ENCODE measurements at regions not wholly inside any gene's neighbourhood (a gene's known extent, or its start where the extent isn't known, plus 50 kb on each side); places are given as distances from the start of the nearest gene placed in this dataset.

DNA sequence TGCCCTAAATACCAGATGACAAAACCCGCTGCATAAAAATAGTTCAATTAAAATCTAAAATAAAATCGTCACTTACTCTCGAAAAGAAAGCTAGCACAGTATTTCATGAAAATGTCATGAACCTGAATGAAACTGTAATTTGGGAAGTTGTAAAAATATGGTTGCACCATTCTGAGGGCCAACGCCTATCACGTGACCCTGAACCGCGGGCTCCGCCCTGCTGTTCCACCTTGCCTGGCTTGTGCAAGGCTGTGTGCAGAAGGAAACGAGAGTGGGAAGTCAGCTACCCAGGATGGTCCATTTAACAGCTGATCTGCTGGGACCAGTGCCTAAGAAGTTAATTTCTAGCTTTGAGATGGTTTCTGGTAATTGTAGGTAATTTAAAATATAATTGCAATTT, 91.7 kb upstream of the BMP4 start:
- Histone ChIP-seq H3K36me3 (no peaks in the 10 kb centered on the region), H3K27ac (no peak overlapping the region), H3K9me3 (no peaks in the 10 kb centered on the region), H3K4me3 (no peak overlapping the region), H3K4me1 (no peaks in the 10 kb centered on the region), H3K27me3 (no peaks in the 10 kb centered on the region)
- DNase-seq (no peak), ATAC-seq (no peak)
- intact Hi-C loops (cut with DNase I), result no loop called here
- WGBS (ENCODE audit: insufficient coverage, low coverage, low lambda C conversion rate, missing lambda C conversion rate), result 82% methylated on average over 9 of the region's 9 CpGs
- TF ChIP-seq, protein P1, sequence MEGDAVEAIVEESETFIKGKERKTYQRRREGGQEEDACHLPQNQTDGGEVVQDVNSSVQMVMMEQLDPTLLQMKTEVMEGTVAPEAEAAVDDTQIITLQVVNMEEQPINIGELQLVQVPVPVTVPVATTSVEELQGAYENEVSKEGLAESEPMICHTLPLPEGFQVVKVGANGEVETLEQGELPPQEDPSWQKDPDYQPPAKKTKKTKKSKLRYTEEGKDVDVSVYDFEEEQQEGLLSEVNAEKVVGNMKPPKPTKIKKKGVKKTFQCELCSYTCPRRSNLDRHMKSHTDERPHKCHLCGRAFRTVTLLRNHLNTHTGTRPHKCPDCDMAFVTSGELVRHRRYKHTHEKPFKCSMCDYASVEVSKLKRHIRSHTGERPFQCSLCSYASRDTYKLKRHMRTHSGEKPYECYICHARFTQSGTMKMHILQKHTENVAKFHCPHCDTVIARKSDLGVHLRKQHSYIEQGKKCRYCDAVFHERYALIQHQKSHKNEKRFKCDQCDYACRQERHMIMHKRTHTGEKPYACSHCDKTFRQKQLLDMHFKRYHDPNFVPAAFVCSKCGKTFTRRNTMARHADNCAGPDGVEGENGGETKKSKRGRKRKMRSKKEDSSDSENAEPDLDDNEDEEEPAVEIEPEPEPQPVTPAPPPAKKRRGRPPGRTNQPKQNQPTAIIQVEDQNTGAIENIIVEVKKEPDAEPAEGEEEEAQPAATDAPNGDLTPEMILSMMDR (IDR thresholded peaks at IDR 0.05), result no peak
- TF ChIP-seq POLR2A (IDR thresholded peaks at IDR 0.05), result no peak

DNA sequence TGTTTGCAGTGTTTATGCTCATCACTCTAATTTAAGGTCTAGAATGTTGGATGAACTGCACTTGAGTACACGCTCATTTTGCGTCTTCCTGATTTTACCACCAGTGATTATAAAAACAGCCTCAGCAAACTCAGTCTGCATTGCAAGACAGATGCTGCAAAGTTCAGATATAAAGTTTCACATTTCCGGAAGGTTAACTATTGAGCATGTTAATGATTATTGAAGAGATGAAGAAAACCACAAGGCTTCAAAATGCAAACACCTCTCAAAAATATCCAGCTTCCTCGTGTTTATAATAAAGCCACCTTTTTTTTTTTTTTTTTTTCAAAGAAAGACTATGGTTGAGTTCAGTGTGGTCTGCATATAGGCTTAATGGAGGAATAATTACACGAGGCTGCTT, 92.1 kb upstream of the BMP4 start:
- WGBS (ENCODE audit: insufficient coverage, low coverage, low lambda C conversion rate, missing lambda C conversion rate), result 38% methylated on average over 5 of the region's 5 CpGs
- H3K4me3 ChIP-seq, result no peak overlapping the region
- peak in 1 of 4 donors; percentile 43 for ATAC-seq
- H3K36me3 ChIP-seq, result no peaks in the 10 kb centered on the region
- H3K27ac ChIP-seq, result no peak overlapping the region
- no peak for DNase-seq
- intact Hi-C loops (cut with DNase I), result no loop called here
- no peaks in the 10 kb centered on the region for H3K4me1 ChIP-seq
- TF ChIP-seq, protein P1 (IDR thresholded peaks at IDR 0.05), result no peak
- TF ChIP-seq POLR2A (IDR thresholded peaks at IDR 0.05), result no peak
- no peaks in the 10 kb centered on the region for H3K27me3 ChIP-seq
- H3K9me3 ChIP-seq, result no peaks in the 10 kb centered on the region

DNA sequence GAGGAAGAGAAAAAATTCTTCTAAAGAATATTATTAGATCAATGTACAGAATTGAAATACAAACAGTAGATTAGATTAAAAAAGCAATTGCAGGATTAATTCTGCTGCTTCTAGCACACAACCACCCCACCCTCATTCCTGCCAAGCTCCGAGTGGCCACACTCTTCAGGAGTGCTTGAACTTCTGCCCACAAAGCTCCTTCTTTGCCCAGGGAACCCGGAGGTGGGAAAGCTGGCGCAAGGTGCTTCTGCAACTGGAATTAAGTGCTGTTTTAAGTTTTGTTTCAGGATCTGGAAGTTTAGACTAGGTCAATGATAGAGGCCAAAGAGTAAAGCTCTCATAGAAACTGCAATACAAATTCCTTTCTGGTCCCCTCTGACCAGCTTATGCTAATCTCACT, 94.1 kb upstream of the BMP4 start:
- Histone ChIP-seq H3K27me3 (no peaks in the 10 kb centered on the region), H3K27ac (no peak overlapping the region), H3K4me3 (no peak overlapping the region), H3K4me1 (no peaks in the 10 kb centered on the region), H3K9me3 (no peaks in the 10 kb centered on the region), H3K36me3 (no peaks in the 10 kb centered on the region)
- WGBS (ENCODE audit: insufficient coverage, low coverage, low lambda C conversion rate, missing lambda C conversion rate), result 66% methylated on average over 3 of the region's 3 CpGs
- ATAC-seq (no peak), DNase-seq (no peak)
- TF ChIP-seq POLR2A (IDR thresholded peaks at IDR 0.05), result no peak
- TF ChIP-seq, protein P1 (IDR thresholded peaks at IDR 0.05), result no peak
- intact Hi-C loops (cut with DNase I), result no loop called here

DNA sequence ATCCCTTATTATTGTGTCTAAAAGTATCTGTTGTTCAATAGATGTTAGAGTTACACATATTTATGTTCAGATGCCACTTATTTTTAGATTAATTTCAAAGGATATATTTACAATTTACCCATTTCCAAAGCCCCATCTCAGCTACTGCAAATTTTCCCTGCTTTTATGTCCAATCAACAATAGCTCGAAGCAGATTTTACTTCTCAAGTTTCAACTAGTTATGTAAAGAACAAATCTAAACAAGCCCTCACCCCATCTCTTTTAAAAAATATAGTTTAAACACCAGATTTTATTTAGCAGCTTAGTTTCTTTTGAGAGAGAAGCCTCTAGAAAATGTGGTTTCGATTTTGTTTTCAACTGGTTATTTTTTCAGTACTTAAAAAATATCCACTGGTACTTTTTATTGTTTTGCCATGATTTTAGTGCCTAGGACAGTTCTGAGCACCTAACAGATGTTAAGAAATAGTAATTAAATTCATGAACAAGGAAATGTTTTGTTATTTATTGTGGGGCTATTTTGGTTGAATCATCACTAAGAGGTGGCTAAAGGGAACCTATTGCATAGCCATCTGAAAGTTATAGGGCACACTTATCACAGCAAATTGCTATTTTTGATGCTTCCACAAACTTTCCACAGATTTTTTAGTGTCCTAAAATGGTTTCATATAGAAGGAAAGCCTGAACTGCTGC, 96.2 kb upstream of the BMP4 start:
- TF ChIP-seq, protein P1 (IDR thresholded peaks at IDR 0.05), result no peak
- no peak for TF ChIP-seq POLR2A (IDR thresholded peaks at IDR 0.05)
- 72% methylated on average over 2 of the region's 2 CpGs for WGBS (ENCODE audit: insufficient coverage, low coverage, low lambda C conversion rate, missing lambda C conversion rate)
- no peaks in the 10 kb centered on the region for H3K9me3 ChIP-seq
- H3K27me3 ChIP-seq, result no peaks in the 10 kb centered on the region
- no peak overlapping the region for H3K4me3 ChIP-seq
- H3K4me1 ChIP-seq, result no peaks in the 10 kb centered on the region
- DNase-seq (no peak), ATAC-seq (no peak)
- intact Hi-C loops (cut with DNase I), result no loop called here
- H3K27ac ChIP-seq, result no peak overlapping the region
- H3K36me3 ChIP-seq, result no peaks in the 10 kb centered on the region

DNA sequence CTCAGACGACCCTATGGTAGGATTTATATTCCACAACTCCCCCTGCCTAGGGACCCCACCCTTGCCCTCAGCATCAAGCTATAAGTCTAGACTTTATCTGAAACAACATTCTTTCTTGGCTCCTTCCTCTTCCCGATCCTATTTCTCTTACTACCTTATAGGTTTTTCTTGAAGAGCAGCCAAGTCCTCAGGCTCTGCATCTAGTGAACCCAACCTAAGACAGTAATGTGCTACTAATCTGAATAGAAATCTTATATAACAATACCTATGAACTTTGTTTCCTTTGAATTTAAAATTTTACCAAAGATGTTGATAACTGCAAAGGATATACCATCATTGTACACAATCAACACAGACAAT, 96.7 kb upstream of the BMP4 start:
- TF ChIP-seq POLR2A (IDR thresholded peaks at IDR 0.05), result no peak
- TF ChIP-seq, protein P1 (IDR thresholded peaks at IDR 0.05), result no peak
- Histone ChIP-seq H3K4me1 (no peaks in the 10 kb centered on the region), H3K4me3 (no peak overlapping the region), H3K27me3 (no peaks in the 10 kb centered on the region), H3K9me3 (no peaks in the 10 kb centered on the region), H3K36me3 (no peaks in the 10 kb centered on the region), H3K27ac (no peak overlapping the region)
- intact Hi-C loops (cut with DNase I), result no loop called here
- DNase-seq (no peak), ATAC-seq (no peak)
- WGBS (ENCODE audit: insufficient coverage, low coverage, low lambda C conversion rate, missing lambda C conversion rate), result 40% methylated on average over 2 of the region's 2 CpGs

Measured in right lobe of liver (tissue), 6 donors.